HCEC 1CT (cell line): ENCODE measurements at regions not wholly inside any gene's neighbourhood (a gene's known extent, or its start where the extent isn't known, plus 50 kb on each side); places are given as distances from the start of the nearest gene placed in this dataset.
A peak's percentile ranks its signal among the peaks of the same experiment; 100 is the strongest.
"Not testable (repeated sequence)": the region's sequence is repeated elsewhere in the genome, so short reads cannot be mapped to it uniquely, and the experiment has no call there.

Experiments
- DNase-seq: peaks from one replicate; pipeline ENCODE4 v3.0.0-alpha.2; 2017

GRCh38 chr5:123975521-123975920 lies 463.5 kb downstream of the CSNK1G3 start:
- DNase-seq, result not testable (repeated sequence)

DNA sequence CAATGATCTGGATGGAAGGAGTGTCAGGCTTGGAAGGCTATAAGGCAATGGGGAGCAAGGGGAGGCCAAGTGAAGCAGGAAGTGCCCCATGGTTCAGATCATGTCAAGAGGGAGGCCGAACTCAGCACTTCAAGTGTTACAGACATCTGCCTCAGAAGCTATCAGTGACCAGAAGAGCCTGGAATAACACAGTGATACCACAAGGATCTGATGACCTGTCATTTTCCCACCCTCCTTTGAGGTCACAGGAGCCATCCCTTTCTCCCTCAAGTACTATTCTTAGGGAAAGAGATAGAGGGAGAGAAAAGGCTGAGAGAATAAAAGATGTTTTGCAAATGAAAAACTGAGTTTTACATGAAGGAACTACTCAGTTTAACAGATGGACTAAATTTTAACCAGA lies 454.8 kb downstream of the CSNK1G3 start:
- no peak for DNase-seq

DNA sequence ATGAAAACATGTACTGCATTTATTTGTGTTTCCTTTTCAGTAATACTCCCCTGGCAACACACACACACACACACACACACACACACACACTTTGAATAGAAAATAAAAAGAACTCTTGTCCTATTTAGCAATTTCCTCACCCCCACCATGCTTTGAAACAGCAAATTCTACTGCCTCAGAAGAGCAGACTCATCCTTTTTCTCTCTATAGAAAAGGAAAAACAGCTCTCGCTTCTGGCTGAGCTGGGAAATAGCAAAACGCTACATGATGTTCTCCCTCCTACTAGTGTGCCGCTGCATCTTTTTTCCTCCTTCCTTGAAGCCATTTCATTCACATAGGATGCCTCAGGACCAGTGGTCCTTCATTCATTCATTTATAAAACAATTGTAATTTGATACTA lies 453.6 kb downstream of the CSNK1G3 start:
- DNase-seq, result no peak

- DNase-seq, result no peak
These were observed 452.9 kb downstream of the CSNK1G3 start for GRCh38 chr5:123964884-123965283.

GRCh38 chr5:123960526-123960925 lies 448.5 kb downstream of the CSNK1G3 start:
- DNase-seq, result no peak

- DNase-seq, result peak; percentile 96
These were observed 439.6 kb downstream of the CSNK1G3 start for GRCh38 chr5:123951582-123951977.

DNA sequence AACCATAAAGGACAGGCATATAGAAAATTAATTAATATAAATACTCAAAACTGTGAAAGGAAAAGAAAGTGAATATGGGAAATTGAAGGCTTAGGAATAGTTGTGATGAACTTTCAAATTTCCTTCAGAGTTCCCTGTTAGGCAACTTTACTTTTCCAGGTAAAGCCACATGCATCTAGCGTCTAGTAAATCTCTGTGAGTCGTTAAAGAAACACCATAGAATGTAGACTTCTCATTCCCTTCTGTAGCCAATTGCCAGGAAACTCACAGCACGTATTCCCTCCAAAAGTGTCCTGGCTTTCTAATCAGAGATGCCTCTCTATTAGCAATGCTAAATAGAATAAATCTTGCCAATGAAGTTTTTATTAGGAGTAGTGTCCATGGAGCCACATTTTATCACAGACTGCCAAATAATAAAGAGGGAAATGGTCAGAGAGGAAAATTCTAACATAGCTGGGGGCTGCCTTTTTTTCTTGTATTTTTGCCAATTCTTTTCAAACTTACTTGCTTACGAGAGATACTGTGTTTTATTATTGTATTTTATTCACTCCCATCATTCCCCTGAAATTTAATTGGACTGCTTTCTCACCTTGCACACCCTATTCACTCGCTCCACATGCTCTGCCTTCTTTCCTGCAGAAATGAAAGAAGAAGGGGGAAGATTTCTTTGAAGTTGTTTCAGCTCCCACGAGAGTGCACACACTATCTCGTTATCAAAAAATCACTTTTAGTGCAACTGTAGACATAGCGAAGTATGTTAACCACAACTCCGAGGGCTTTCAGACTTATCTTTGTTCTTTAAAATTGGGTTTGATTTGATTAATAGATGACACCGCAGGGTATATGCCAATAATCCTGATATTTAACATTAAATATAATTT lies 439.0 kb downstream of the CSNK1G3 start:
- DNase-seq, result no peak

DNA sequence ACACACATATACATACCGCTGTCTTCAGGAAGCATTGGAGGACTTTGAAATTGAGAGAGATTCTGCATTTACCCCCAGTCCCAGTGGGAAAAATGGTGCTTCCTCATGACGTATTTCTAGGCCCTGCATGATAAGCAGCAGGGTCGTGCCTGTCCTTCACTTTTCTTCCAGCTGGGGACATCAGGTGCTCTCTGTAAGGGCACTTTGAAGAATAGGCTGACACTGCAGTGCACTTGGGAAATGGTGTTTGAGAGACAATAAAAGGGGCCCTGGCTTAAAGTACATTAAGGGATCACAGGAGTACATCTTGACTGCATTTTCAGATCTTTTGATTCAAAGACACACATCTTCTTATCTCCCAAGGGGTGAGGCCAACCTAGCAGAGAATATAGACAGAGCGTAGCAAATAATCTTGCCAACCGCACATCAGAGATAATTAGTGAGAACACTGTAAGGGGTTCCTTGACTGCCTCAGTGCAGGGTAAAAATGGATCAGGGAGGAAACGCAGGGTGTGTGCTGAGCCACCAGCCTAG lies 437.9 kb downstream of the CSNK1G3 start:
- DNase-seq, result no peak

DNA sequence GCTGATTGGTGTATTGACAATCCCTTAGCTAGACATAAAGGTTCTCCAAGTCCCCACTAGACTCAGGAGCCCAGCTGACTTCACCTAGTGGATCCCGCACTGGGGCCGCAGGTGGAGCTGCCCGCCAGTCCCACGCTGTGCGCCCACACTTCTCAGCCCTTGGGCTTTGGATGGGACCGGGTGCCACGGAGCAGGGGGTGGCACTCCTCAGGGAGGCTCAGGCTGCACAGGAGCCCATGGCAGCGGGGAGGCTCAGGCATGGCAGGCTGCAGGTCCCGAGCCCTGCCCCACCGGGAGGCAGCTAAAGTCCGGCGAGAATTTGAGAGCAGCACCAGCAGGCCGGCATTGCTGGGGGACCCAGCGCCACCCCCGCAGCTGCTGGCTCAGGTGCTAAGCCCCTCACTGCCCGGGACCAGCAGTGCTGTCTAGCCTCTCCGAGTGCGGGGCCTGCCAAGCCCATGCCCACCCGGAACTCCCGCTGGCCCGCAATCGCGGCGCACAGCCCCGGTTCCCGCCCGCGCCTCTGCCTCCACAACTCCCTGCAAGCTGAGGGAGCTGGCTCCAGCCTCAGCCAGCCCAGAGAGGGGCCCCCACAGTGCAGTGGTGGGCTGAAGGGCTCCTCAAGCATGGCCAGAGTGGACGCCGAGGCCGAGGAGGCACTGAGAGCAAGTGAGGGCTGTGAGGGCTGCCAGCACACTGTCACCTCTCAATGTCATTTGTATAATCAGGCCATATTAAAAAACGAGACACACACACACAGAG lies 437.2 kb downstream of the CSNK1G3 start:
- no peak for DNase-seq

DNA sequence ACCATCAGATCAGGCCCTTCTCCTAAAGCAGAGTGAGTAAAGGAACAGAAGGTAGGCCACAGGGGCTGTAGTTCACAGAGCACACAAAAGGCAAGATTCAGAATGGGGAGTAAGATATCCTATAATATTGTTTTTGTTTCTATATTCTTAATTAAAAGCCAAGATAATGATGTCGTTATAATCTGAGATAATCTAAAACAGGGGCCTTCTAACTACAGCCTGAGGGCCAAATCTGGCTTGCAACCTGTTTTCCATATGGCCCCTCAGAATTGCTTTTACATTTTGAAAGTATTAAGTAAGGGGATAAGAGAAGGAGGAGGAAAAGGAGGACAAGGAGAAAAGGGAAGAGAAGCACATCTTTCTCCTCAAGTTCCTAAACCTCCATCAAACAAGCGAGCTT lies 435.8 kb downstream of the CSNK1G3 start:
- no peak for DNase-seq

DNA sequence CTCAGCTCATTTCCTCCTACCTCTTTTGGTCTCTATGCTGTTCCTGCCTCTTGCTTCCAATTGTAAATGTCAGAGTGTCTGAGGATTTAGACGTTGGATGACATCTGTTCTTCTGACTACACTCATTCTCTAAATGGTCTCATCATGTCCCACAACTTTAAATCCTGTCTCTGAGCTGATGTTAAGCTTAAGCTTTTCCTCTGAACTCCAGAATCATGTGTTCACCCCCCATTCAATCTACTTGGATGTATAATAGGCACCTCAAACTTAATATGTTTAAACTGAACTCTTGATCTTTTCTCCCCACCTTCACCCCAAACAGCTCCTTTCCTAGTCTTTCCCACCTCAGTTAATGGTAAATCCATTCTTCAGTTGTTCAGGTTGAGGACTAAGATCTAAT lies 433.6 kb downstream of the CSNK1G3 start:
- DNase-seq, result no peak

- peak; percentile 48 for DNase-seq
These were observed 431.2 kb downstream of the CSNK1G3 start for GRCh38 chr5:123943151-123943550.

DNA sequence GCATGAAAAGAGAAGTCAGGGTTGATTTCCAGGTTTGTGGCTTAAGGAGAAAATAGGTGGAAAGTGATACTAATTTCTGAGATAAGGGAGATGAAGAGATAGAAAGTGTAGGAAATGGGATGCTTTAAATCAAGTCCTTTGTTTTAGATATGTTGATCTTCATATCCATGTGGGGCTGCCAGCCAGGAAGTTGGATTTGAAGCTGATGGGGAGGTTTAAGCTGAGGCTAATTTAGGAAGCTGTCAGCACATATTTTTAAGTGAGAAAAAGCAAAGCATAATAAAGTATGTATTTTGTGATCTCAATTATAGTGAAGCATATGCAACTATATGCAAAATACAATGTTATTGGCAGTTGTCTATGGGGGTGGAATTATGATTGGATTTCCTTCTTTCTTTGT lies 428.4 kb downstream of the CSNK1G3 start:
- no peak for DNase-seq

GRCh38 chr5:123937230-123937629 lies 425.3 kb downstream of the CSNK1G3 start:
- DNase-seq, result peak; percentile 53

GRCh38 chr5:123936548-123936947 lies 424.6 kb downstream of the CSNK1G3 start:
- DNase-seq, result no peak

DNA sequence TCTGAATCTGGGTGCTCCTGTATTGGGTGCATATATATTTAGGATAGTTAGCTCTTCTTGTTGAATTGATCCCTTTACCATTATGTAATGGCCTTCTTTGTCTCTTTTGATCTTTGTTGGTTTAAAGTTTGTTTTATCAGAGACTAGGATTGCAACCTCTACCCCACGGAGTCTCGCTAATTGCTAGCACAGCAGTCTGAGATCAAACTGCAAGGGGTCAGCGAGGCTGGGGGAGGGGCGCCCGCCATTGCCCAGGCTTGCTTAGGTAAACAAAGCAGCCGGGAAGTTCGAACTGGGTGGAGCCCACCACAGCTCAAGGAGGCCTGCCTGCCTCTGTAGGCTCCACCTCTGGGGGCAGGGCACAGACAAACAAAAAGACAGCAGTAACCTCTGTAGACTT lies 421.8 kb downstream of the CSNK1G3 start:
- DNase-seq, result not testable (repeated sequence)

- DNase-seq, result no peak
These were observed 417.1 kb downstream of the CSNK1G3 start for GRCh38 chr5:123929055-123929474.

- DNase-seq, result no peak
These were observed 416.4 kb downstream of the CSNK1G3 start for GRCh38 chr5:123928401-123928800.

DNA sequence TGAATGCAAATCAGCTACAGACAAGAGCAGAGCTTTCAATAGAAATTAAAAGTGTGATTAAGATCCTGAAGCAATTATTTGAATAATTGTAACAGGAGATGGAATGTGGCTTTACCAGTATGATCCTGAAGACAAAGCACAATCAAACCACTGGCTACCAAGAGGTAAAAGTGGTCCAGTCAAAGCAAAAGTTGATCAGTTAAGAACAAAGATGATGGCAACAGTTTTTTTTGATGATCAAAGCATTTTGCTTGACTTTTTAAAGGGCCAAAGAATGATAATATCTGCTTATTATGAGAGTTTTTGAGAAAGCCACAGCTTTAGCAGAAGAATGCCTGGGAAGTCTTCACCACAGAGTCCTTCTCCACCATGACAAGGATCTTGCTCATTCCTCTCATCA lies 409.2 kb downstream of the CSNK1G3 start:
- DNase-seq, result no peak

GRCh38 chr5:123916345-123917121 lies 404.6 kb downstream of the CSNK1G3 start:
- peak; percentile 73 for DNase-seq

DNA sequence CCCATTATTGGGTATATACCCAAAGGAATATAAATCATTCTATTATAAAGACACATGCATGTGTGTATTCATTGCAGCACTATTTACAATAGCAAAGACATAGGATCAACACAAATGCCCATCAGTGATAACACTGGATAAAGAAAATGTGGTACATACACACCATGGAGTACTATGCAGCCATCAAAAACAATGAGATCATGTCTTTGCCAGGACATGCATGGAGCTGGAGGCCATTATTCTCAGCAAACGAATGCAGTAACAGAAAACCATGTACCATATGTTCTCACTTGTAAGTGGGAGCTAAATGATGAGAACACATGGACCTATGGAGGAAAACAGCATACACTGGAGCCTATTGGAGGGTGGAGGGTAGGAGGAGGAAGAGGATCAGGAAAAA lies 402.4 kb downstream of the CSNK1G3 start:
- no peak for DNase-seq

- no peak for DNase-seq
These were observed 395.4 kb downstream of the CSNK1G3 start for GRCh38 chr5:123907349-123907748.

- DNase-seq, result no peak
These were observed 394.8 kb downstream of the CSNK1G3 start for GRCh38 chr5:123906698-123907295.
